NCI-H187 (cell line): ENCODE measurements at regions not wholly inside any gene's neighbourhood (a gene's known extent, or its start where the extent isn't known, plus 50 kb on each side); places are given as distances from the start of the nearest gene placed in this dataset.

Source experiments
- DNase-seq, 2 experiments: peaks; one replicate each; lab custom pipeline; 2025; lab: John Stamatoyannopoulos, UW

DNA sequence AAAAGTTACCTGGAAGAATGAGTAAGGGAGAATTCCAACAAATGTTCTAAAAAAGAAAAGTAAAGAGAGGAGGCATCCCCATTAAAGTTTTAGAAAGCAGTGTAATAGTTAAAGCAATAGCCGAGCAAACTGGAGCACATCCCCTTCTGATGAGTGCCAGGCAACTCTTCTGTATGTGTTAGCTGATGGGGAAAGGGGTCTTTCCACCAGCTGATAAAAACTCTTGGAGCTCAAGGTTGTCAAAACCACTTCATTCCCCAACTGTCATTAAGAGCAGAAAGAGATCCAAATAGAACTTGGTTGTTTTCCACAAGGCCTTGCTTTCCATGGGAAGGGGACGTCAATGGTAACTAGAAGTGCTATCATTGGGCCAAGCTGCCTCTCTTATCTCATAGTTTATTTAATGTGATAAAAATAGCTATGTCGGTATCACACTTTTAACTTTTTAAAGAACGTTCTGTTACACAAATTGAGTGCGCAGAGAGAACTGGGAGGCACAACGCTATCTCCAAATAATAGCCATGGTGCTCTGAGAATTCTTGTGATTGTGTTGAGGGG, 116.9 kb downstream of the POLR2M start:
- DNase-seq: no peak

DNA sequence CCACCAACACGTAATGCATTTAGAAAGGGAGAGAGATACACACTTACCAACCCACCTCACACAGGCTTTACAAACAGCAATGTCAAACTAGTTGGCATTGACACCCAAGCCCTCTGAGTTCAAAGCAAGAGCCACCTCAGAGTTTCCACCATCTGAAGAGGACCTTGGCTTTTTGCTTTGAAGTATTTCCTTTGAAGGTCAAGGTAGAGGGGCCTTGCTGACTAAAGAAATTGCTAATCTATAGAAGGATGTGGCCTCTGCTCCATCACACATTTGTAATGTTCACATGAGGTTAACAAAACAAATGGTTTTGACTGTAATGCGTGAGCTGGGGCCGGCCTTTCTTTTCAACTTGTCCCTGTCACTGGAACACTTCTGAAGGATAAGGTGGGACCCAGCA, 117.7 kb downstream of the POLR2M start:
- DNase-seq: no peak

GRCh38 chr15:57827021-57827420, 120.5 kb downstream of the POLR2M start:
- no peak for DNase-seq

DNA sequence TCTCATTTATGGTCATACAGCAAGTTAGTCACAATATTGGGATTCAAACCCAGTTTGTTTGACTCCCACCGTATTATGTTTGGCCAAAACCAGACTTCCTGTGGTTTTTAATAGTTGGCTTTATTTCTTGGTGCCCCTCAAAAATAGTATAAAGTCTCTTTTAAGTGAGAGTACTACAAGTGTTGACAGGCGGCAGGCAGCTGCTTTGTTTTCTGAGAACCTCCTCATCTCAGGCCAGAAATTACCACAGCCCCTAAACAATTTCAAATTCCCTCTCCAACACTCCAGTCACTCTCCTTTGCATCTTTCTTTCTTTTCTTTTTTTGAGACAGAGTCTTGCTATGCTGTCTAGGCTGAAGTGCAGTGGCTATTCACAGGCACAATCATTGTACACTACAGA, 121.5 kb downstream of the POLR2M start:
- no peak for DNase-seq

DNA sequence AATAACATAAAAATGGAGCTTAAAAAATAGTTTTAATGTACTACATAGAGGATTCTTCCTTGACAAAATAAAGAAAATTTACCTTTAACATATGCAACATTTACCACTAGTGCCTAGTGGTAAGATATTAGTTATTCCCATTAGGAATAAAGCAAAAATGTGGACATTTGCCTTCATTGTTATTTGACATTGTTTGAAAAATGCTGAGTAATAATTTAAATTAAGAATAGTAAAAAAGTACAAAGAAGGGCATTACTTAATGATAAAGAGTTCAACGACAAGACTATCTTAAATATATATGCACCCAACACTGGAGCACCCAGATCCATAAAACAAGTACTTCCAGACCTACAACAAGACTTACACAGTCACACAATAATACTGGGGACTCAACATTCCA, 125.7 kb downstream of the POLR2M start:
- DNase-seq: no peak

DNA sequence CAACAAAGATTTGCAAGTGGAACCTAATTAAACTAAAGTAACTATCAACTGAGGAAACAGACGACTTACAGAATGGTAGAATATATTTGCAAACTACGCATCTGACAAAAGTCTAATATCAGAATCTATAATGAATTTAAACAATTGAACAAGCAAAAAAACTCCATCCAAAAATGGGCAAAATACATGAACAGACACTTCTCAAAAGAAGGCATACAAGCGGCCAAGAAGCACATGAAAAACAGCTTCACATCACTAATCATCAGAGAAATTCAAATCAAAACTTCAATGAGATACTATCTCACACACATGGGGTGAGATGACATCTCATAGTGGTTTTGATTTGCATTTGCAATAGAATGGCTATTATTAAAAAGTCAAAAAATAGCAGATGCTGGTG, 128.6 kb downstream of the POLR2M start:
- no peak for DNase-seq

DNA sequence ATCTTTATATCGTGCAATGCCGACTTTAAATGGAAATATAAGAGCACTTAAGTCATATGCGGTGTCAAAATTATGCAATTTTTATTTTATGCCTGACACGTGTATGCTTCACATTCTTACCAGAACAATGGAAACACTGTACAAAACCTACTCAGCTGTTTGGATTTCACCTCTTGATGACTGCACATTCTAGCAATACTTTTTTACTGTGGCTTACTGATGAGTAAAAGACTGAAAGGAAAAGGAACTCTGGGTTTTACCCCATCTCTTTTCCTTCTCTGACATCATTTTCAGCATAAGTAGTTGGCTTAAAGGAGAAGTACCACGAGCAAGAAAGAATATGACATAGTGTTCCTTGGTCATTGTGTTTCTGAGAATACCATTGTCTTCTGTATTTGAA, 142.8 kb downstream of the POLR2M start:
- no peak for DNase-seq

DNA sequence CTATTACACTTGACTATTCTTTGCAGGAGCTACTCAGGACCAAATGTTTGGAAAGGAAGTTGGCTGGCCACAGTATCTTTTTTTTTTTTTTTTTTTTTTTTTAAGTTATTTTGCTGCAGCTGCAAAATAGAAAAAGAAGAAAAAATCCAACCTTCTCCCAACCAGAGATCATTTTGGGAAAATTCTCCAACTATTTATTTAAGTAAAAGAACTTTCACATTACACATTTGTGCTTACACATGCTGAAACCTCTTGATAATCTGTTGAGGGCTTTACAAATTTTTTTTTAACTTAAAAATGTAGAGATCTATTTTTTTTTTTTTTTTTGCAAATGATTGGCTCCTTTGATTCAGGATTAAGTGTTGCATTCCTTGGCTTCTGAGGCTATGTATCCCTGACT, 148.0 kb downstream of the POLR2M start:
- no peak for DNase-seq

DNA sequence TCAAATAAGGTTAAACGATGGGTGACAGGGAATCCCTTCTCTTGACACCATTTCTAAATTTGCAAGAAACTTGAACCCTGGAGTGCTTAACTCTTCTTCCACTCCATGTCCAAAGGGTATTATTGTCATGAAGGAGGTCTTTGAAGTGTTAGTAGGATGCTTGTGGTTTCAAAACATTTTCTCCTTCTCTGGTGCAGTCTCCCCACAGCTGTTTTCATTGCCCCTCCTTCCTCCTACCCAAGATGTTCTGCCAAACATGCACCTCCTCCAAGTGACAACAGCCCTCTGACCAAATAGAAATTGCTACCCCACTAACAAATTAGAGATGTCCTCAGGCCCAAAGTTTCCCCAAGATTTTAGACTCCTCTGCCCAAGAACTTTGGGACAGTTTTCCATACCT, 151.4 kb downstream of the POLR2M start:
- no peak for DNase-seq

DNA sequence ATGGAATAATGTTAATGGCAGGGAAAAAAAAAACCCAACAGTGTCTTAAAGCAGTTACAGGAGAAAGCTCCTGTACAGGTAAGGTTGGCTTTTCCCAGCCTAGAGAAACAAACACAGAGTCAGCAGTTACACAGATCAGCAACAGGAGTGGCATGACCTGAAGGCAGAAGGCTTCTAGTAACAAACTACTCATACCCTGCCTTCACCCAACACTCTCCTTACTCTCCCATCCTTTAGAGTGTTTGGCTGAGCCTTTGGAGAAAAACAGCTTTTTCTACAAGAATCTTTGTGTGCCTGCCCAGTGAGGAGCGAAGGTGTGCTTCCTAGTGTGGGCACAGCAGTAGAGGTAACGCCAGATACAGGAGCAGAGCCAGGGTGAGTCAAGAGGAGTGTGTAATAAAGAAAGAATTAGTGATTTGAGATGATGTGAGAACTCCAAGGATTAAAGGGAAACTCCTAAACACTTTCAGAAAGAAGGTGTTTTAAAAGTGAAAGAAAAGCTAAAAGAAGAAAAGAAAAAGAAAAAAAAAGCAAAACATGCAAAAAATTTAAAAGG, 152.7 kb downstream of the POLR2M start:
- no peak for DNase-seq

DNA sequence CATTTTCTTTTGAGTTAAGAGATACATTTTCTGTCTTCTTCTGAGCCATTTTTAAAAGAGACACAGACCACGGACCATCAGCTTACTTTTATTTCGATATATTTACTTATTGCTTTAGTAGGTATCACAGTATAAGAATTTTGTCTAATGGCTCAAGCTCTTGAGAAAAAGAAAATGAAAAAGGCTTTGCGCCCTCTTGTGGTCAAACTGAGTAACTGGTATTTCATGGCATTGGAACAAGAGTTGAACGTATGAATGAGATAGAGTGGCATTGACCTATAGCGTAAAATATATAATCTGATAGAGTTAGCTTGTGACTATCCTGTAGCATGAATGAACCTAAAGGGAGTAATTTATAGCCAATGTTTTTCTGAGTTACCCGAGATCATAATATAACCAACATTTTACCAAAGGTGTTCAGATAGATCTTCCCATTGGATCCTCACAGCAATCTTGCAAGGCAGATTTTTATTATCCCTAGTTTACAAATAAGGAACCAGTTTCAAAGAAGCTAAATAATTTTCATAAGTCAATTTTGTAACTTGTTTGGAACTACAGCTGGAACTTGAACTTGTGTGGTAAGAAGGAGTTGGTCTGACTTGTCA, 154.6 kb downstream of the POLR2M start:
- peak; percentile 3 to 4 for DNase-seq

DNA sequence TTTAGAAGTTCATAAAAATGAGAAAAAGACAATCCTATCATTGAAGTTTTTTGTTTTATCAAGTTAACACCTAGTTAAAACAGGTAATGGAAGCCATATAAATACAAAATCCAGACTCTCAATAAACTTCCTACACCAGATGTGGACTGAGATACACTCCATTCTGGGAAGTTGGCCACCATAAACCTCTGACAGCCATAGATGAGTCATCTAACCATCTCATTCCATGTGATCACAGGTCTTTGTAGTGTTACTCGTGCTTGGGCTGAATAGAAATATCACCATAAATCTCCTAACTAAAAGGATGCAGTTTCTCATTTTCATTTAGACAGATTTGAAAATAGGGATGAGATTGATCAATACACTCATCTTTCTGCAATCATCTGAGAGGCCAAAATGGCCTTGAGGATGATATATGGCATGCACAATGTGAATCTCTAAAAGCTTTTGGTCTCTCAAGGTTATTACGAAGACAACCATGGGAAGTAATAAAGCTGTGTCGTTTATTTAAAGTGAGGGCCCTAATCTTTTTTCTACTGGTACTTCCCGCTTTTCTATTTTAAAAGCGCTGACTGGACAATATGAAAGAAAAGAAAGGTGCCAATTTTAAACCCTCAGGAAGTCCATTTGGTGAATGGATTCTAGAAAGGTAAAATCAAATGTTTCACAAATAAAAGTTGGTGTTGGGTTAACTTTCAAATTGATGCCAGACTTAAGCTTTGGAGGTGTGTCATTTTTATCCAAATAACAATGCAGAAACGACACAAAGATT, 155.5 kb downstream of the POLR2M start:
- DNase-seq: no peak

GRCh38 chr15:57862761-57863160, 156.2 kb downstream of the POLR2M start:
- DNase-seq: no peak

DNA sequence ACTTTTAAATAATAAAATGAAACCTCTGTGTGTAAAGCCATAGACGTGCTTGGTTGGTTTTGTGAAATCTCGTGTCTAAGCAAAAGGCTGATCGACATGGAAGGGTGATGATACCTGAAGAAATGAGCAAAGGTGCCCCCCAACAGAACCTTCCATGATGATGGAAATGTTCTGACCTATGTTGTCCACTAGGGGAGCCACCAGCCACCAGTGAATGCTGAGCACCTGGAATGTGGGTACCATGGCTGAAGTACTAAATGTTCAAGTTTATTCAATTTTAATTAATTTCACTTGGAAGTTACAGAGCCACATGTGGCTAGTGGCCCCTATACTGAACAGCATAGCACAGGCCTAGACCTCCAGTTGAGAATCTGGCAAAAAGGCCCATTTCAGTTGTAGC, 158.8 kb downstream of the POLR2M start:
- no peak for DNase-seq

- DNase-seq: peak; percentile 32 to 37
Observed at GRCh38 chr15:57866149-57866736, 159.7 kb downstream of the POLR2M start.

- DNase-seq: no peak
Observed at GRCh38 chr15:57867970-57868798, 161.7 kb downstream of the POLR2M start.

GRCh38 chr15:57870667-57871066, 164.2 kb downstream of the POLR2M start:
- no peak for DNase-seq

GRCh38 chr15:57872281-57873030, 165.9 kb downstream of the POLR2M start:
- DNase-seq: no peak

DNA sequence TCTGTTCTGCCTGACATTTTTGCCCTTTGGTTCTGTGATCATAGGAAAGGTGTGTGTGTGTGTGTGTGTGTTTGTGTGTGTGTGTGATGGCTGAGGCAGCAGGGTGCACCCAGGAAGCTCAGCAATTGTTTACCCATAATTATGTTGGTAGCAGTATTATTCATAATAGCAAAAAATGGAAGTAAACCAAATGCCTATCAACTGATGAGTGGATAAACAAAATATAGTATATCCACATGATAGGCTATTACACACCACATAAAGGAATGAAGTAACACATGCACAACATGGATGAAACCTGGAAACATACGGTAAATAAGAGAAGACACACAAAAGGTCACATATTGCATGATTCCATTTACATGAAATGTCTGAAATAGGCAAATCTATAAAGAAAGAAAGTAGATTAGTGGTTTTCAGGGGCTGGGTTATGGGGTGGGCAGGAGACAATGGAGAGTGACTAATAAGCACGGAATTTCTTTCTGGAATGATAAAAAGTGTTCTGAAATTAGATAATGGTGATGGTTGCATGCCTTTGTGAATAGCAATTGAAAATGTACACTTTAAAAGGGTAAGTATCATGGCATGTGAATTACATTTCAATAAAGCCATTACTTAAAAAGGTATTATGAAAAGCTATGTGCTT, 167.2 kb downstream of the POLR2M start:
- no peak for DNase-seq

DNA sequence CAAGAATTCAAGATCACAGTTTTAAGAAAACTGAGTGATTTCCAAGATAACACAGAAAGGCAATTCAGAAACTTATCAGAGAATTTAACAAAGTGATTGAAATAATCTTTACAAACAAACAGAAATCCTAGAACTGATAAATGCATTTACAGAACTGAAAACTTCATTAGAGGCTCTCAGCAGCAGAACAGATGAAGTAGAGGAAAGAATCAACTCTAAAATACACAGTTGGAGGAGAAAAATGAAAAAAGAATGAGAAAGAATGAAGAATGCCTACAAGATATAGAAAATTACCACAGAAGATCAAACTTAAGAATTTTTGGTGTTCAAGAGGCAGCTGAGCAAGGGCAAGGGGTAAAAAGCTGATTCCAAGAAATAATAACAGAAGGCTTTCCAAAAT, 168.8 kb downstream of the POLR2M start:
- no peak for DNase-seq

GRCh38 chr15:57878573-57878972, 172.1 kb downstream of the POLR2M start:
- no peak for DNase-seq
